ENCODE measurements at regions not wholly inside any gene's neighbourhood (a gene's known extent, or its start where the extent isn't known, plus 50 kb on each side); places are given as distances from the start of the nearest gene placed in this dataset.
"Not testable (repeated sequence)": the region's sequence is repeated elsewhere in the genome, so short reads cannot be mapped to it uniquely, and the experiment has no call there.

DNA sequence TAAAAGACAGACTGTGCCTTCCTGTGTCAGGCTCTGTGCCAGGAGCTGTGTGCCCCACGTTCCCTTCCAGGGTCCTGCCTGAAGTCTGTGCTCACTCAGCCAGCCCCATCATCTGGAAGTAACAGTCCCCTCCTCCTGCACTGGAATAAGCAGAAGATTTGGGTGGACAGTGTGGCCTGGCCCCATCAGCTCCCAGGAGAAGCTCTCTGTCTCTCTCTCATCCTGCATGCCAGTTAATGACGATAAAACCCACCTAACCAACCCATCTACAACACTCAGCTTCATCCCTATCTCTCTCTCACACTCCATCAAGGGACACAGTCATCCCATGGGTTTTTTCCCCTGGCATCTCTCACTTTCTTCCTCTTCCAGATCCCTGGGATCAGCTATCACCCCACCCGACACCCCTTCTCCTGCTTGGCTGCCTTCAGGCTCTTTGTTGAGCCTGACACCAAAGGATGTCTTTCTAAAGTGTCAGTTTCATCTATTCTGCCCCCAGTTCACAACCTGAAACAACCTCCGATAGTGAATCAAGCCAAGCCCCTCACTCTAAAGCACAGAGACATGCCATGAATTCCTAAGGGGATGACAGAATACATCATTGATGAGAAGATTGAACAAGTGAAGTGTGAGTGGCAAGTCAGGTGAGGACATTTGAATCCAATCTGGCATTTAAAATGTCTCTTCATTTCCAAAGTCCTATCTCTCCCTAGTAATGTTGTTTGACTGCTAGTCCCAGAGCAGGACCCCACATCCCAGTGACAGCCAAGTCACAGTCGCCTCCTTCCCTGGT, 91.4 kb upstream of the TOP3B start:
- DNase-seq, result no peak

- no peak for DNase-seq
Measured at GRCh38 chr22:22072169-22072836, 89.7 kb upstream of the TOP3B start.

GRCh38 chr22:22071455-22071854, 88.9 kb upstream of the TOP3B start:
- no peak for DNase-seq

- DNase-seq, result no peak
Measured at GRCh38 chr22:22070371-22070824, 87.8 kb upstream of the TOP3B start.

- DNase-seq, result no peak
Measured at GRCh38 chr22:22069450-22070370, 87.1 kb upstream of the TOP3B start.

DNA sequence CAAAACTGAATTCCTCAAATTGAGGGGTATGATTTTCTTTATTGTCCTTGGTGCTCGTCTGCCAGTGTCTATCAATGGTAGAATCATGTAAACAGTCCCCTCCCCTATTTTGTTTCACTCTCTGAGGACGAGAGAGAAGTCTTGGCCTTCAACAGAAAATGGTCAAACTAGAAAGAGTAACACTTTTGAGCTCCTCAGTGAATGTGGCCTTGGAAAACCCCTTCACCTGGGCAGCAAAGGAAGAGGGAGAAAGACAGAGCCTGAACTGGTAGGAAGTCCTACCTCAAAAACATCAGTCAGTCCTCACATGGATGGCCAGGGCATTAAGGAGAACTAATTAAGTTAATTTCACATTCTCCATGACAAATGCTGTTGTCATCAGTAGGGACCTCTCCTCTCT, 86.1 kb upstream of the TOP3B start:
- DNase-seq, result no peak

DNA sequence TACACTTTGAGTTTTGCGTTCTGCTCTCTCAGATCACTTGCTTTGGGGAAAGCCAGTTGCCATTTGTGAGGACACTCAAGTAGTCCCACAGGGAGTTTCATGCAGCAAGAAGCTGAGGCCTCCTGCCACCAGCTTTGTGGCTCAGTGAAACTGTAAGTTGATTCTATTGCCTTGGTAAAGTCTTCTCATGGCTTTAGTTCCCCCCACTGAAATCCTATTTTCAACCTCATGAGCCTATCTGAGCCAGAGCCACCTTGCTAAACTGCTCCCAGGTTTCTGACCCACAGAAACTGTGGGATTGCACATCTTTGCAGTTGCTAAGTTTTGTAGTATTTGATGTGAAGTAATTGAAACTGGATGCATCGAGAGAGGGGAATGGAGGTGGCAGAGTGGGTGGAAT, 85.4 kb upstream of the TOP3B start:
- no peak for DNase-seq

- no peak for DNase-seq
Measured at GRCh38 chr22:22067192-22067591, 84.6 kb upstream of the TOP3B start.

DNA sequence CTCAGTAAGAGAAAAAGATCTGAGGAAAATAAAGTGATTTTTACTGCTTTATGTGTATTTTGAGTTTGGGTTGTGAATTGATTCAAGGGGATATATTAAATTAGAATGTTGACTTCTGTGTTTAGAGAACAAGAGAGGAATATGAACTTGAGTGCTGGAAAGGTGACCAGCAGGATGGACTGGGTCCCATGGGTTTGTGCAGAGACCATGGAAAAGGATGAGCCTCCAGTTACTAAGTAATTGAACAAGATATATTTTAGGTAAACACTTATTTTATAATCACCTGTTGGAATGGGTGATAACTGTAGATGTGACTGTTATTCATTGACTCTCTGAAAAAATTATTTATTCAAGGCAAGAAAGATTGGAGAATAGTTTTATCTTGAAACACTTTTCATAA, 82.0 kb upstream of the TOP3B start:
- no peak for DNase-seq

DNA sequence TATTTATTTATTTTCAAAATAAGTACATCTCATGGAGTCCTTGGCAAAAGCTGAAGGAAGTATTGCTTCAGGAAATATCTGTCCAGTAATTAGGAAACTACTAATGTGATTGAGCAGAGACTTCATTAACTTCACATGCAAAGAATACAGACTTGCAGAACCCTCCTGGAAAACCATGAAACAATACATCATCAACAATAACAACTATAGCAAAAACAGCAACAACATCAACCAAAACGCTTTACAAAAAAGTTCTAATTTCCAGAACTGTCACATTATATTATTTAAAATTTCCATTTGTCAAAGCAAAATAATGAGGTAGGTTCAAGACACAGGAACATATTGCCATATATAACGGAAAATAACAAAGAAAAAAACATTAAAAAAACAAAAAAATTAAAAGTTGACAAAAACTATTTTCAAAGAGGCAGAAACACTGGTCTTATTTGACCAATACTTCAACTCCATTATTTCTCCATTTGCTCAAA, 79.8 kb upstream of the TOP3B start:
- DNase-seq, result no peak

DNA sequence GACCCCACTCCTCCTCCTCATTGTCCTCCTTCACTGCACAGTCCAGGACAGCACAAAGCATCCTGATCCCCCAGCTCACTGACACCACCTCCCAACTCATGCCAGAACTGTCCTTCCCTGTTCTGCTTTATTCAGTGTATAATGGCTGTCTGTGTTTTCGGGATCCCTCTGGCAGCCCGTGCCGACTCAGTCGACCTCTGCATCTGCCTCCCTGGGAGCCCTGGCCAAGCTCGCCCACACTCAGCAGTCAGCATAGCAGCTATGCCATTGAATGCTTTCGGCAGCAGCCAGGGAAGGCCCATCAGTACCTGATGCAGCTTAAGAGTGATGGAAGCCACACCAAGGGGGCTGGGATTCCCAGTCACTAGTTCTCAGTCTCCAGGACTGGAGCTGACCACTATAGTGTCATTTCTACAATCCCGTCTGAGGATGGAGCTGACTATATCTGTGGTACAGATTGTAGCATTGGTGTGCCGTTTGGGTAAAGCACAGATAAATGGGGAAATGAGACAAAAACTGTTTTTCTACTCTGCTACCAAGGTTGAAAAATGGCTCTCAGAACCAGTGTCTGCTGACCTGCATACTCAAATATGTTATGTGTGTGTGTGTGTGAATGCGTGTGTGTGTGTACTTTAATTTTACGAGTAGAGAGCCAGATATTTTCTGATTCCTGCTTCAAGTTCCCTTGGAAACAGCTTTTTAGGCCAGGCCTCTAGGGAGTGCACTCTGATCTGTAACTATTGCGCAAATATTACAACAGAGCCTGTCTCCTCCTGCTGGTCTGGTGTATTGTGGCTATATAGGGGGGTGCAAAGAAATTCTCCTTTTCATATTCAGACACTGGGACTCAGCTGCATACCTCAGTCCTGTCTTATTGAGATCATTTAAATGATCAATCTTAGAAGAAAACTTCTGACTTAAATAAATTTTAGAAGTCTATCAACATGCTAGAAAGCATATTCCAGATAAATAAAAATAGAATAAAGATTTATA, 78.8 kb upstream of the TOP3B start:
- no peak for DNase-seq

- DNase-seq, result no peak
Measured at GRCh38 chr22:22060200-22061084, 77.9 kb upstream of the TOP3B start.

GRCh38 chr22:22059291-22060002, 76.9 kb upstream of the TOP3B start:
- DNase-seq, result no peak

- DNase-seq, result no peak
Measured at GRCh38 chr22:22058633-22059290, 76.2 kb upstream of the TOP3B start.

DNA sequence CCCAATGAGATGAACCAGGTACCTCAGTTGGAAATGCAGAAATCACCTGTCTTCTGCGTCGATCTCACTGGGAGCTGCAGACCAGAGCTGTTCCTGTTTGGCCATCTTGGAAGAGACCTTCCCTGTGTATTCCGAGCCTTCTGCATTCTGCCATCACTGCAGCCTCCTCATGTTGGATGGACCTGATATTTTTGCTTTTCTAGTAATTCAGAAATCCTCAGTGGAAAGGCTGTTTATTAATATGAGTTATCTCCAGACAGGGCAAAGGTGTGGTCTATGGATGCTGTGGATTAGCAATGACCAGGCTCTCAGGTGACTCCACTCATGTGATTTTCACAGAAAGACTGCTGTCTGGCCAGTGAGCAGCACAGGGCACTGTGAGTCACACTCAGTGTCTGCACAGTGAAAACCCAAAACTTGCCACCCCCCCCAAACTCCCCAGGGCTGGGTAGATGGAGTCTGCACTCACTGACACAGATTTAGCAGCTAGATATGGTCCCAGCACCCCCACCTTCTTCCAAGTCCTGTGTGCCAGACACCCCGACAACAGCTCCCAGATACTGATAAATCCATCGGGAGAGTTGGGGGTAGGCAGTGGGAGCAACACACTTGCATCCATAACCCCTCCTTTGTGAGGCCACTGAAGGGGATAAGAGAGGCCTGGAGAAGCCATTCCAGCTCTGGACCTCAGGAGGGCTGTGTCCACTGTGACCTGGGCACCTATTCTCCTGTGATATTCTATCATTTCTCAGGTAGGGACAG, 75.2 kb upstream of the TOP3B start:
- no peak for DNase-seq

DNA sequence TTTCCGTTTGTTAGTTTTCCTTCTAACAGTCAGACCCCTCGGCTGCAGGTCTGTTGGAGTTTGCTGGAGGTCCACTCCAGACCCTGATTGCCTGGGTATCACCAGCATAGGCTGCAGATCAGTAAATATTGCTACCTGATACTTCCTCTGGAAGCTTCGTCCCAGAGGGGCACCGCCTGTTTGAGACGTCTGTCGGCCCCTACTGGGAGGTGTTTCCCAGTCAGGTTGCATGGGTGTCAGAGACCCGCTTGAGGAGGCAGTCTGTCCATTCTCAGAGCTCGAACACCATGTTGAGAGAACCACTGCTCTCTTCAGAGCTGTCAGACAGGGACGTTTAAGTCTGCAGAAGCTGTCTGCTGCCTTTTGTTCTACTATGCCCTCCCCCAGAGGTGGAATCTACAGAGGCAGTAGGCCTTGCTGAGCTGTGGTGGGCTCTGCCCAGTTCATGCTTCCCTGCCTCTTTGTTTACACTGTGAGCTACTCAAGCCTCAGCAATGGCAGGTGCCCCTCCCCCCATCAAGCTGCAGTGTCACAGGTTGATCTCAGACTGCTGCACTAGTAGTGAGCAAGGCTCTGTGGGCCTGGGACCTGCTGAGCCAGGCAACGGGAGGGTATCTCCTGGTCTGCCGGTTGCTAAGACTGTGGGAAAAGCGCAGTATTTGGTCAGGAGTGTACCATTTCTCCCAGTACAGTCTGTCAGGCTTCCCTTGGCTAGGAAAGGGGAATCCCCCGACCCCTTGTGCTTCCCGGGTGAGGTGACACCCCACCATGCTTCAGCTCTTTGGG, 74.4 kb upstream of the TOP3B start:
- DNase-seq, result not testable (repeated sequence)

- not testable (repeated sequence) for DNase-seq
Measured at GRCh38 chr22:22052548-22053139, 70.1 kb upstream of the TOP3B start.

GRCh38 chr22:22051032-22051431, 68.4 kb upstream of the TOP3B start:
- not testable (repeated sequence) for DNase-seq

Data from KG1 (cell line).